HepG2 (cell line): ENCODE measurements at regions not wholly inside any gene's neighbourhood (a gene's known extent, or its start where the extent isn't known, plus 50 kb on each side); places are given as distances from the start of the nearest gene placed in this dataset.
A peak's percentile ranks its signal among the peaks of the same experiment; 100 is the strongest.

Source experiments
- ATF1 ChIP-seq: IDR thresholded peaks from 2 replicates; pipeline ENCODE4 v1.6.1; 2016; ENCODE audit warnings: mild to moderate bottlenecking, control low read depth
- BCL6 ChIP-seq: IDR thresholded peaks from 2 replicates; pipeline ENCODE4 v1.6.1; 2016; ENCODE audit warnings: missing genetic modification reagents, missing compliant biosample characterization
- ETV5 ChIP-seq: IDR thresholded peaks from 2 replicates; pipeline ENCODE4 v1.6.1; 2018; ENCODE audit warnings: missing biosample characterization, missing genetic modification reagents, inconsistent platforms, borderline replicate concordance
- FOXA1 ChIP-seq, 2 experiments: fragments of 450-650 bp in 1 of 2; sonication (generic) in 1 of 2; formaldehyde crosslinking in 1 of 2; IDR thresholded peaks; 2 replicates each; pipeline versions ENCODE4 v1.4.0 to v1.6.1; 2016 to 2020; ENCODE audit warnings: missing genetic modification reagents in 1 of 2
- HNRNPL ChIP-seq: fragments of 200-400 bp; formaldehyde crosslinking; IDR thresholded peaks from 2 replicates; pipeline ENCODE4 v1.6.1; 2017; ENCODE audit warnings: mild to moderate bottlenecking, low read depth, low read length
- HNRNPLL ChIP-seq: fragments of 200-400 bp; formaldehyde crosslinking; IDR thresholded peaks from 2 replicates; pipeline ENCODE4 v1.6.1; 2017; ENCODE audit warnings: mild to moderate bottlenecking, low read depth, low read length; ENCODE audit not compliant: poor library complexity, severe bottlenecking
- MIXL1 ChIP-seq: IDR thresholded peaks from 2 replicates; pipeline ENCODE4 v1.6.1; 2016
- PATZ1 ChIP-seq: sonication (generic); formaldehyde crosslinking; IDR thresholded peaks from 2 replicates; pipeline ENCODE4 v1.4.0; 2020; ENCODE audit warnings: missing genetic modification reagents
- PAXIP1 ChIP-seq: sonication (generic); formaldehyde crosslinking; conservative IDR thresholded peaks from 2 replicates; pipeline ENCODE4 v1.4.0; 2020; ENCODE audit warnings: mild to moderate bottlenecking, missing genetic modification reagents, moderate library complexity
- SAP130 ChIP-seq: IDR thresholded peaks from 2 replicates; pipeline ENCODE4 v1.6.1; 2016; ENCODE audit warnings: low read depth
- XBP1 ChIP-seq: sonication (generic); formaldehyde crosslinking; IDR thresholded peaks from 2 replicates; pipeline ENCODE4 v1.5.0; 2020; ENCODE audit warnings: missing genetic modification reagents
- ZNF329 ChIP-seq: sonication (generic); formaldehyde crosslinking; IDR thresholded peaks from 2 replicates; pipeline ENCODE4 v1.9.0; 2021; ENCODE audit warnings: low read depth, mild to moderate bottlenecking, missing genetic modification reagents
- ZNF552 ChIP-seq: sonication (generic); formaldehyde crosslinking; IDR thresholded peaks from 2 replicates; pipeline ENCODE4 v1.9.0; 2022; ENCODE audit warnings: missing genetic modification reagents, mild to moderate bottlenecking, borderline replicate concordance
- ZNF556 ChIP-seq: sonication (generic); formaldehyde crosslinking; IDR thresholded peaks from 2 replicates; pipeline ENCODE4 v1.4.0; 2020; ENCODE audit warnings: mild to moderate bottlenecking, missing genetic modification reagents, borderline replicate concordance
- ZNF574 ChIP-seq: sonication (generic); formaldehyde crosslinking; IDR thresholded peaks from 2 replicates; pipeline ENCODE4 v1.4.0; 2020; ENCODE audit warnings: missing genetic modification reagents
- ZNF614 ChIP-seq: IDR thresholded peaks from 2 replicates; pipeline ENCODE4 v1.6.1; 2018; ENCODE audit warnings: missing biosample characterization, missing genetic modification reagents, inconsistent platforms, borderline replicate concordance
- ZNF800 ChIP-seq: sonication (generic); formaldehyde crosslinking; IDR thresholded peaks from 2 replicates; pipeline ENCODE4 v1.4.0; 2020; ENCODE audit warnings: missing genetic modification reagents

- TF ChIP-seq ZNF574 (CRISPR knock-in tag) (no peak), ATF1 (CRISPR knock-in tag) (no peak), SAP130 (CRISPR knock-in tag) (peak; percentile 37; the same call in 1 of the 2 replicates), ETV5 (no peak), BCL6 (CRISPR knock-in tag) (peak; percentile 43; the same call in 1 of the 2 replicates), XBP1 (CRISPR knock-in tag) (0 out of 2 replicates have a peak, but pooled peaks have one; percentile 59), PAXIP1 (CRISPR knock-in tag) (peak; percentile 63), ZNF552 (CRISPR knock-in tag) (no peak), MIXL1 (CRISPR knock-in tag) (0 out of 2 replicates have a peak, but pooled peaks have one; percentile 69), HNRNPLL (no peak), ZNF556 (no peak), PATZ1 (peak; percentile 84), FOXA1 (IDR thresholded peaks at IDR 0.05) (no peak), FOXA1 (CRISPR knock-in tag; IDR thresholded peaks at IDR 0.05) (0 out of 2 replicates have a peak, but pooled peaks have one; percentile 51), ZNF329 (no peak), HNRNPL (no peak), ZNF614 (peak; percentile 77; the same call in 1 of the 2 replicates), ZNF800 (peak; percentile 84)
These were observed 165.6 kb downstream of the ZFP64 start (continued) for GRCh38 chr20:52025938-52026337.
